ENCODE measurements at regions not wholly inside any gene's neighbourhood (a gene's known extent, or its start where the extent isn't known, plus 50 kb on each side); places are given as distances from the start of the nearest gene placed in this dataset.
"Not testable (repeated sequence)": the region's sequence is repeated elsewhere in the genome, so short reads cannot be mapped to it uniquely, and the experiment has no call there.

- no peak for DNase-seq
- H3K27ac ChIP-seq (ENCODE audit: low read length), result no peak overlapping the region
- no peak overlapping the region for H2AFZ ChIP-seq (ENCODE audit: low read length)
- no peaks in the 10 kb centered on the region for H3F3A ChIP-seq (ENCODE audit: insufficient read depth, low read length)
- no peak overlapping the region for H3K4me2 ChIP-seq (ENCODE audit: low read depth, low read length)
- H3K9ac ChIP-seq (ENCODE audit: low read length), result no peak overlapping the region
- H3K4me1 ChIP-seq (ENCODE audit: low read length), result no peaks in the 10 kb centered on the region
- no peak for TF ChIP-seq EZH2 (optimal IDR thresholded peaks at IDR 0.05; ENCODE audit: low read depth, low read length)
- no peak for TF ChIP-seq CTCF (IDR thresholded peaks at IDR 0.05; ENCODE audit: low read length)
- TF ChIP-seq EZH2phosphoT487 (IDR thresholded peaks at IDR 0.05; ENCODE audit: low read length), result no peak
- H3K9me3 ChIP-seq (replicated peaks; ENCODE audit: insufficient read depth, low read length), result no peaks in the 10 kb centered on the region
- no peaks in the 10 kb centered on the region for H3K27me3 ChIP-seq (replicated peaks; ENCODE audit: insufficient read depth, low read length)
- no peaks in the 10 kb centered on the region for H3K9me2 ChIP-seq (replicated peaks; ENCODE audit: insufficient read depth, low read length)
- no peaks in the 10 kb centered on the region for H3K79me2 ChIP-seq (ENCODE audit: low read length)
- H4K20me1 ChIP-seq (ENCODE audit: insufficient read depth, low read length), result no peaks in the 10 kb centered on the region
- H3K36me3 ChIP-seq (replicated peaks; ENCODE audit: insufficient read depth, low read length), result no peaks in the 10 kb centered on the region
- no peak overlapping the region for H3K4me3 ChIP-seq (ENCODE audit: low read length)
These were observed 119.3 kb upstream of the ACBD5 start for GRCh38 chr10:27359792-27360355.

GRCh38 chr10:27356738-27357137 lies 116.1 kb upstream of the ACBD5 start:
- H3K36me3 ChIP-seq (replicated peaks; ENCODE audit: insufficient read depth, low read length), result no peaks in the 10 kb centered on the region
- no peaks in the 10 kb centered on the region for H4K20me1 ChIP-seq (ENCODE audit: insufficient read depth, low read length)
- 0 out of 2 replicates have a peak, but pooled peaks cover 7% of the 10 kb centered on the region for H3K4me1 ChIP-seq (ENCODE audit: low read length)
- no peak for TF ChIP-seq EZH2 (optimal IDR thresholded peaks at IDR 0.05; ENCODE audit: low read depth, low read length)
- no peak for TF ChIP-seq EZH2phosphoT487 (IDR thresholded peaks at IDR 0.05; ENCODE audit: low read length)
- TF ChIP-seq CTCF (IDR thresholded peaks at IDR 0.05; ENCODE audit: low read length), result no peak
- no peak overlapping the region for H3K4me2 ChIP-seq (ENCODE audit: low read depth, low read length)
- H3K4me3 ChIP-seq (ENCODE audit: low read length), result no peak overlapping the region
- H2AFZ ChIP-seq (ENCODE audit: low read length), result no peak overlapping the region
- no peak overlapping the region for H3K27ac ChIP-seq (ENCODE audit: low read length)
- no peaks in the 10 kb centered on the region for H3K79me2 ChIP-seq (ENCODE audit: low read length)
- H3K9me2 ChIP-seq (replicated peaks; ENCODE audit: insufficient read depth, low read length), result no peaks in the 10 kb centered on the region
- no peaks in the 10 kb centered on the region for H3K9me3 ChIP-seq (replicated peaks; ENCODE audit: insufficient read depth, low read length)
- no peak overlapping the region for H3K9ac ChIP-seq (ENCODE audit: low read length)
- no peak for DNase-seq
- no peaks in the 10 kb centered on the region for H3F3A ChIP-seq (ENCODE audit: insufficient read depth, low read length)
- no peaks in the 10 kb centered on the region for H3K27me3 ChIP-seq (replicated peaks; ENCODE audit: insufficient read depth, low read length)

GRCh38 chr10:27355918-27356573 lies 115.4 kb upstream of the ACBD5 start:
- H3K79me2 ChIP-seq (ENCODE audit: low read length), result no peaks in the 10 kb centered on the region
- H3K4me2 ChIP-seq (ENCODE audit: low read depth, low read length), result no peak overlapping the region
- no peaks in the 10 kb centered on the region for H3F3A ChIP-seq (ENCODE audit: insufficient read depth, low read length)
- H2AFZ ChIP-seq (ENCODE audit: low read length), result no peak overlapping the region
- 0 out of 2 replicates have a peak, but pooled peaks cover 7% of the 10 kb centered on the region for H3K4me1 ChIP-seq (ENCODE audit: low read length)
- no peak overlapping the region for H3K9ac ChIP-seq (ENCODE audit: low read length)
- no peak overlapping the region for H3K4me3 ChIP-seq (ENCODE audit: low read length)
- H3K9me3 ChIP-seq (replicated peaks; ENCODE audit: insufficient read depth, low read length), result no peaks in the 10 kb centered on the region
- H3K27ac ChIP-seq (ENCODE audit: low read length), result no peak overlapping the region
- H4K20me1 ChIP-seq (ENCODE audit: insufficient read depth, low read length), result no peaks in the 10 kb centered on the region
- H3K9me2 ChIP-seq (replicated peaks; ENCODE audit: insufficient read depth, low read length), result no peaks in the 10 kb centered on the region
- DNase-seq, result no peak
- H3K36me3 ChIP-seq (replicated peaks; ENCODE audit: insufficient read depth, low read length), result no peaks in the 10 kb centered on the region
- H3K27me3 ChIP-seq (replicated peaks; ENCODE audit: insufficient read depth, low read length), result no peaks in the 10 kb centered on the region
- no peak for TF ChIP-seq EZH2 (optimal IDR thresholded peaks at IDR 0.05; ENCODE audit: low read depth, low read length)
- TF ChIP-seq EZH2phosphoT487 (IDR thresholded peaks at IDR 0.05; ENCODE audit: low read length), result no peak
- TF ChIP-seq CTCF (IDR thresholded peaks at IDR 0.05; ENCODE audit: low read length), result no peak

GRCh38 chr10:27354643-27355270 lies 114.2 kb upstream of the ACBD5 start:
- H3K4me2 ChIP-seq (ENCODE audit: low read depth, low read length), result peak overlapping the region; percentile 29; the same call in 1 of the 2 replicates
- H4K20me1 ChIP-seq (ENCODE audit: insufficient read depth, low read length); H3K4me3 ChIP-seq (ENCODE audit: low read length); H3K9ac ChIP-seq (ENCODE audit: low read length); H3K79me2 ChIP-seq (ENCODE audit: low read length); H3K27ac ChIP-seq (ENCODE audit: low read length); H3F3A ChIP-seq (ENCODE audit: insufficient read depth, low read length); H3K9me2 ChIP-seq (replicated peaks; ENCODE audit: insufficient read depth, low read length); H3K27me3 ChIP-seq (replicated peaks; ENCODE audit: insufficient read depth, low read length); H2AFZ ChIP-seq (ENCODE audit: low read length); H3K9me3 ChIP-seq (replicated peaks; ENCODE audit: insufficient read depth, low read length); H3K36me3 ChIP-seq (replicated peaks; ENCODE audit: insufficient read depth, low read length); H3K4me1 ChIP-seq (ENCODE audit: low read length): not testable (repeated sequence)
- DNase-seq, result peak; percentile 56

GRCh38 chr10:27354100-27354499 lies 113.5 kb upstream of the ACBD5 start:
- H3K79me2 ChIP-seq (ENCODE audit: low read length); H2AFZ ChIP-seq (ENCODE audit: low read length); H3K9ac ChIP-seq (ENCODE audit: low read length); H3K9me2 ChIP-seq (replicated peaks; ENCODE audit: insufficient read depth, low read length); H3K27me3 ChIP-seq (replicated peaks; ENCODE audit: insufficient read depth, low read length); H3K9me3 ChIP-seq (replicated peaks; ENCODE audit: insufficient read depth, low read length); DNase-seq; H3K4me1 ChIP-seq (ENCODE audit: low read length); H3K4me3 ChIP-seq (ENCODE audit: low read length); H3K36me3 ChIP-seq (replicated peaks; ENCODE audit: insufficient read depth, low read length); H4K20me1 ChIP-seq (ENCODE audit: insufficient read depth, low read length); H3K27ac ChIP-seq (ENCODE audit: low read length); H3F3A ChIP-seq (ENCODE audit: insufficient read depth, low read length): not testable (repeated sequence)
- H3K4me2 ChIP-seq (ENCODE audit: low read depth, low read length), result peak overlapping the region; percentile 29; the same call in 1 of the 2 replicates

Data from MM.1S (cell line).